Left lung (tissue), 4 donors: ENCODE measurements at regions not wholly inside any gene's neighbourhood (a gene's known extent, or its start where the extent isn't known, plus 50 kb on each side); places are given as distances from the start of the nearest gene placed in this dataset.
A peak's percentile ranks its signal among the peaks of the same experiment; 100 is the strongest.

Experiments used
- ATAC-seq: fragments of 200-7000 bp; cut with Tn5 transposase; one replicate; pipeline ENCODE4 v1.9.1; 2020; ENCODE audit warnings: moderate library complexity
- DNase-seq, 4 donors: peaks; one replicate each; pipeline ENCODE4 v3.0.0-alpha.2; 2013 to 2020
- H3K27ac ChIP-seq, 2 donors: fragments of 200-600 bp; sonication (generic) in 1 of 2; one replicate each; pipeline versions ENCODE4 v1.5.0 to v1.8.0; 2020 to 2021
- H3K27me3 ChIP-seq, 2 donors: fragments of 200-600 bp; sonication (generic) in 1 of 2; one replicate each; pipeline versions ENCODE4 v1.5.0 to v1.8.0; 2020 to 2021
- H3K36me3 ChIP-seq, 2 donors: fragments of 200-600 bp; sonication (generic) in 1 of 2; one replicate each; pipeline versions ENCODE4 v1.5.0 to v1.8.0; 2020 to 2021
- H3K4me1 ChIP-seq, 2 donors: fragments of 200-600 bp; one replicate each; pipeline ENCODE4 v1.8.0; 2021
- H3K4me3 ChIP-seq, 2 donors: fragments of 200-600 bp; sonication (generic) in 1 of 2; one replicate each; pipeline versions ENCODE4 v1.5.0 to v1.8.0; 2020 to 2021; ENCODE audit warnings: mild to moderate bottlenecking in 1 of 2
- H3K9me3 ChIP-seq, 2 donors: fragments of 200-600 bp; sonication (generic) in 1 of 2; one replicate each; pipeline versions ENCODE4 v1.5.0 to v1.8.0; 2020 to 2021
- intact Hi-C, 2 donors: fragments of 100-400 bp; cut with DNase I; formaldehyde crosslinking; loops; one replicate each; pipeline versions ENCODE4 v1.11.2 to v1.14.2; 2022
- TF ChIP-seq, protein P1 (sequence below), 2 donors: fragments of 200-600 bp; sonication (generic) in 1 of 2; IDR thresholded peaks; one replicate each; pipeline versions ENCODE4 v1.5.0 to v1.8.0; 2021; ENCODE audit warnings: antibody characterized with exemption in 2 of 2
- donor health status: DM: no; HTN: yes; CAD: no.
- donor health status: DM: no; HTN: no; CAD: no.

DNA sequence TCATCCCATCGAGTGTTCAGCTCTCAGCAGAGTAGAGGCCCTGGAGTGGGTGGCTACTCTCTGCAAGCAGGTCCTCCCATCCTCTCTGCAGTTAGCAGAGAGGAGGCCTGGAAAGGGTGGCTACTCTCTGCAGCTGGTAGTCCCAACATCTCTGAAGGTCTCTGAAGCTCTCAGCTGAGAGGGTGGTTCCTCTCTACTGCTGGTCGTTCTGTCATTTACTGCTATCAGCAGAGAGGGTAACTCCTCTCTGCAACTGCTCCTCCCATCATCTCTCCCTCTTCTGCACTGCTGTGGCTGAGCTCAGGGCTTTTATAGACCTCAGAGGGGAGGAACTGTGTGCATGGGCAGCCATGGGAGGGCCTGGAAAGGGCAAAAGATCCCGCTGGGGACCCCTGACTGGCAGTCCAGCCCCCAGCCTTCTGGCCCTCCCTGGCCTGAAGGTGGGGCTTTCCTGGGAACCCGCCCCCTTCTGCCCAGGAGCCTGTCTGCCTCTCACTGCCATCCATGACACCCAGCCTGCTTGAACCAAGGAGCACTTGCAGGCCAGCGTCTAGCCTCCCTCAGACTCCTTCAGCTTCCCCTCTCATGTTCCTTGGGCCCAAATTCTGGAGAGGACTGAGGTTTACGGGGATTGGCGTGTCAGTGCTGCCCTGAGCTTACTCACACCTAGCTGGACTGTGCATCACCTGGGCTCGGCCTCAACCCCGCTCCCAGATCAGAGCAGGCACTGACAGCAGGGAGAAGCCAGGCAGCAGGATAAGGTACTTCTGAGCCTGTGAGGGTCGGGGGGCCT is 898.3 kb upstream of the NEGR1 start:
- intact Hi-C loops, result no loop called here
- DNase-seq (peak in 1 of 4 donors; percentile 29), ATAC-seq (no peak)

DNA sequence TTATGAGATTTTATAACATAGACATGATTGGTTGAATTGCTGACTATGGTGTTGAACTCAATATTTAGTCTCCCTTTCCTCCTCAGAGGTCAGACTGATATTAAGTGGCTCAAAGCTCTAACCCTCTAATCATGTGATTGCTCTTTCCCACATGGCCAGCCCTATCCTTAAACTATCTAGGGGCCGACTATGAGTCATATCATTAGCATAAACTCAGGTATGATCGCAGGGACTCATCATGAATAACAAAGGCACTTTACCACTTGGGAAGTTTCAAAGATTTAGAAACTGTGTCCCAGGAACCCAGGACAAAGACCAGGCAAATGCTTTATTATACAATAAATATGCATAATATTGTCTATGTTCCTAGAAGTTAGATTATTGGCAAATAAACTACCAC is 894.6 kb upstream of the NEGR1 start:
- Histone ChIP-seq H3K36me3 (no peaks in the 10 kb centered on the region), H3K4me1 (no peaks in the 10 kb centered on the region), H3K4me3 (no peak overlapping the region), H3K9me3 (peaks cover 0 to 16% of the 10 kb centered on the region in 2 donors), H3K27me3 (no peaks in the 10 kb centered on the region), H3K27ac (no peak overlapping the region)
- DNase-seq, result no peak
- ATAC-seq, result no peak
- intact Hi-C loops, result no loop called here
- TF ChIP-seq, protein P1, sequence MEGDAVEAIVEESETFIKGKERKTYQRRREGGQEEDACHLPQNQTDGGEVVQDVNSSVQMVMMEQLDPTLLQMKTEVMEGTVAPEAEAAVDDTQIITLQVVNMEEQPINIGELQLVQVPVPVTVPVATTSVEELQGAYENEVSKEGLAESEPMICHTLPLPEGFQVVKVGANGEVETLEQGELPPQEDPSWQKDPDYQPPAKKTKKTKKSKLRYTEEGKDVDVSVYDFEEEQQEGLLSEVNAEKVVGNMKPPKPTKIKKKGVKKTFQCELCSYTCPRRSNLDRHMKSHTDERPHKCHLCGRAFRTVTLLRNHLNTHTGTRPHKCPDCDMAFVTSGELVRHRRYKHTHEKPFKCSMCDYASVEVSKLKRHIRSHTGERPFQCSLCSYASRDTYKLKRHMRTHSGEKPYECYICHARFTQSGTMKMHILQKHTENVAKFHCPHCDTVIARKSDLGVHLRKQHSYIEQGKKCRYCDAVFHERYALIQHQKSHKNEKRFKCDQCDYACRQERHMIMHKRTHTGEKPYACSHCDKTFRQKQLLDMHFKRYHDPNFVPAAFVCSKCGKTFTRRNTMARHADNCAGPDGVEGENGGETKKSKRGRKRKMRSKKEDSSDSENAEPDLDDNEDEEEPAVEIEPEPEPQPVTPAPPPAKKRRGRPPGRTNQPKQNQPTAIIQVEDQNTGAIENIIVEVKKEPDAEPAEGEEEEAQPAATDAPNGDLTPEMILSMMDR (IDR thresholded peaks at IDR 0.05), result no peak

More for the DNA sequence above, 898.3 kb upstream of the NEGR1 start:
- H3K9me3 ChIP-seq, result peaks cover 0 to 16% of the 10 kb centered on the region in 2 donors
- H3K36me3 ChIP-seq, result no peaks in the 10 kb centered on the region
- no peaks in the 10 kb centered on the region for H3K27me3 ChIP-seq
- TF ChIP-seq, protein P1 (IDR thresholded peaks at IDR 0.05), result no peak
- no peak overlapping the region for H3K4me3 ChIP-seq
- H3K4me1 ChIP-seq, result no peaks in the 10 kb centered on the region
- no peak overlapping the region for H3K27ac ChIP-seq

DNA sequence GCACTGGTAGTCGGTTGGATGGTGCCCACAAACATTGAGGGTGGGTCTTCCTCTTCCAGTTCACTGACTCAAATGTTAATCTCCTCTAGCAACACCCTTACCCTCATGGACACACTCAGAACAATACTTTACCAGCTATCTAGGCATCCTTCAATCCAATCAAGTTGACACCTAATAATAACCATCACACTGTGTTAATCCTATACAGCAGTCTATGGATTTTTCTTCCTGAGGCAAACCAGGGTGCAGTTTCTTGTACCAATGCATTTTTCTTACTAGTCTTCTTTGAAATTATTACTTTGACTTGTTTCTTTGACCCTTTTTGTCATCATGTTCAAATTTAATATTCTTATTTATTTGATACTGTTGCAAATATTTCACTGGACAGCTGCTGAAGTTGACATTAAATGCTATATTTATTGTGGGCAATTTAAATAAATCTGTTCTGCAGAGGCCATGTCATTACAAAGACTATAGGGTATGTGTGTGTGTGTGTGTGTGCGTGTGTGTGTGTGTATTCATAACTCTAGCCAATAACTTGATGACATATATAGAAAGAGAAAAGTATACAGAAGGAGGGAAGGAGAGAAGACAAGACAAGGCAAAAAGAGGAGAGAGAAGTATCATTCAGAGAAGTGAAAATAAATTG is 884.8 kb upstream of the NEGR1 start:
- Histone ChIP-seq H3K4me3 (no peak overlapping the region), H3K27ac (no peak overlapping the region), H3K9me3 (no peaks in the 10 kb centered on the region), H3K4me1 (no peaks in the 10 kb centered on the region), H3K36me3 (no peaks in the 10 kb centered on the region), H3K27me3 (no peaks in the 10 kb centered on the region)
- ATAC-seq (no peak), DNase-seq (no peak)
- intact Hi-C loops, result no loop called here
- TF ChIP-seq, protein P1 (IDR thresholded peaks at IDR 0.05), result no peak

DNA sequence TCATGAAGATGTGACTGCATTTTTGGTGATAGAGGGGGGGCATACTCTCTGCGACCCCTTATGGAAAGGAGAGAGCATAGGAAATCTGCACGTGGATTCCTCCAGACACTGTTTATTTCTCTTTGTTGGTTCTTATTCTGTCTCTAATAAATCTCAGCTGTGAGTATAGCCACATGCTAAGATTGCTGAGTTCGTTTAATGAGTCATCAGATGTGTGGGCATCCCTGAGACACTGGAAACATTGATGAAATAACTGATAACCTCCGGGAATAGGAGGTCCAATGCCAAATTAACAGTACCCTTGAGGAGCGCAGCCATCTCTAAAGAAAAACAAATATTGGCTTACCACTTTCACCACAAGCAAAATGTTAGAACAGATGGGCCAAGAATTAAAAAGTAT is 880.2 kb upstream of the NEGR1 start:
- no peaks in the 10 kb centered on the region for H3K27me3 ChIP-seq
- H3K27ac ChIP-seq, result no peak overlapping the region
- ATAC-seq (no peak), DNase-seq (no peak)
- H3K36me3 ChIP-seq, result no peaks in the 10 kb centered on the region
- intact Hi-C loops, result no loop called here
- no peak overlapping the region for H3K4me3 ChIP-seq
- H3K4me1 ChIP-seq, result no peaks in the 10 kb centered on the region
- peaks cover 0 to 6% of the 10 kb centered on the region in 2 donors for H3K9me3 ChIP-seq
- TF ChIP-seq, protein P1 (IDR thresholded peaks at IDR 0.05), result no peak

DNA sequence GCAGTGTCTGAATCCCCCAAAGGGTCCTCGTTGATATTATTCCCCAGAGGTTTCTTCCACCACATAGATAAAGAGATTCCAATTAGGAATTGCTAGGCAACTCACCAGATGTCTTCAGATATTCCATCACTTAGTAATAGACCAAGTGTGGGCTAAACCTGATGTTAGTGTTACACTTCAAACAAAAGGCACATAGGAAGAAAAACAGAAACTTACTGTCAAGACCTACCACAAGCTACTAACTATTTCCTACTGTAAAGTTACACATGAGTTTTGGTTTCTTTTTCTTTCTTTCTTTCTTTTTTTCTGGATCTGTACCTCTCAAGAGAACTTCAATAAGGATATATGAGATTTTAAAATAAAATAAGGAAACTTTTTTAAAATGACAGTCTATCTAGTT is 879.1 kb upstream of the NEGR1 start:
- ATAC-seq, result no peak
- no peaks in the 10 kb centered on the region for H3K36me3 ChIP-seq
- intact Hi-C loops, result no loop called here
- H3K27ac ChIP-seq, result no peak overlapping the region
- peaks cover 0 to 6% of the 10 kb centered on the region in 2 donors for H3K9me3 ChIP-seq
- H3K4me1 ChIP-seq, result no peaks in the 10 kb centered on the region
- H3K27me3 ChIP-seq, result no peaks in the 10 kb centered on the region
- no peak overlapping the region for H3K4me3 ChIP-seq
- TF ChIP-seq, protein P1 (IDR thresholded peaks at IDR 0.05), result no peak
- no peak for DNase-seq
